HG03378 (cell line): ENCODE measurements at regions not wholly inside any gene's neighbourhood (a gene's known extent, or its start where the extent isn't known, plus 50 kb on each side); places are given as distances from the start of the nearest gene placed in this dataset.

Experiments
- ATAC-seq: cut with Tn5 transposase; IDR thresholded peaks from one replicate; pipeline ENCODE4 v1.9.1; 2021; ENCODE audit warnings: mild to moderate bottlenecking, moderate library complexity; ENCODE audit not compliant: unreplicated experiment

DNA sequence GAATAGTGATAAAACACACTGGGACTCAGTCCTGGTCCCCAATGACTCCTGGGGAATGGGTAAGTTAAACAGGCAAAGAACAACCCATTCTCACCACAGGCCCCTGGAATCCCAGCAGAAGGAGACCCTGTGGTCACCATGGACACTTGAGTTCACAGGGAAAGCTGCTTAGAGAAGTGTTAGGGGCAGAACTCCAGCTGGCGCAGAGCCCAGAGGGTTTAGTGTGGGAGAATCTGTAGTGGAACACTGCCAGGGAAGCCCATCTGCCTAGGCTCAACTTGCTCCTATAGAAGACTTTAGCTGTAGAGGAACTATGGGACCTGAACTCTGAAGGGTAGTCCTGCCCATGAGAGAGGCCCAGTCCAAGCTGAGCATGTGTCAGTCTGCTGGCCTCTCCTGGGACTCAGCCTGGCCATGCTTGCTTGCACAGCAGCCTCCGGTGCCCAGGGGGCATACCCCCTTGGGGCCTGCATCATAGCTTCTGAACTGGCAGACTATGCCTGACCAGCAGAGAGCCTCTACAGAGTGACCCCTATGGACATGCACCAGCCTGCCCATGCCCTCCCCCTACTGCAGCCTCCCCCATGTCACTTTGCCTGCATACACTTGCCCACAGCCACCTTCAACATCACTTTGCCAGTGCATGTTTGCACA lies 343.5 kb downstream of the IDS start:
- ATAC-seq, result no peak

DNA sequence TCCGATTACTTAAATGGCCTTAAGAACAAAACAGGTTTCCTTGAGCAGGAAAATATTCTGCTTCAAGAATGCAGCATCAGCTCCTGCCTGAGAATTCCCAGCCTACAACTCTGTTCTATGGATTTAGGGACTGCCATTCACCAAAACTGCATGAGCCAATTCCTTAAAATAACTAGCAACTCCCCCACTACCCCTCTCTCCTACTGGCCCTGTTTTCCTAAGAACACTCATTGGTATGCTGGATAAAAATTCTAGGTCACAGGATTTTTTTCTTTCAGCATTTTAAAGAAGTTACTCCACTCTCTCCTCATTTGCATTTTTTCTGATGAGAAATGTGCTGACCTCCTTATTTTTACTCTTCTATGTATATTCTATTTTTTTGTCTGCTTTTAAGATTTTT lies 347.1 kb downstream of the IDS start:
- no peak for ATAC-seq

DNA sequence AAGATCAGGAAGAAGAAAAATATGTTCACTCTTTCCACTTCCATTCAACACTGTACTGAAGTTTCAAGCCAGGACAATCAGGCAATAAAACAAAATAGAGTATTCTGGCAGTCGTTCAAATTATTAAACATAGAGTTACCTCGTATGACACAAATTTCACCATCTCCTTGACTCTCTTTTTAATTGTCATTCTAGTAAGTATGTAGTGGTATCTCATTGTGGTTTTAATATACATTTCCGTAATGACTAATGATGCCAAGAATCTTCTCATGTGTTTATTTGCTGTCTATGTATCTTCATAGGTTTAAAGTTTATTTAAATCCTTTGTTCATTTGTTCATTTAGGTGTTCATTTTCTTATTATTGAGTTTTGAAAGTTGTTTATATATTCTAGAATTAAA lies 352.2 kb downstream of the IDS start:
- ATAC-seq, result no peak

DNA sequence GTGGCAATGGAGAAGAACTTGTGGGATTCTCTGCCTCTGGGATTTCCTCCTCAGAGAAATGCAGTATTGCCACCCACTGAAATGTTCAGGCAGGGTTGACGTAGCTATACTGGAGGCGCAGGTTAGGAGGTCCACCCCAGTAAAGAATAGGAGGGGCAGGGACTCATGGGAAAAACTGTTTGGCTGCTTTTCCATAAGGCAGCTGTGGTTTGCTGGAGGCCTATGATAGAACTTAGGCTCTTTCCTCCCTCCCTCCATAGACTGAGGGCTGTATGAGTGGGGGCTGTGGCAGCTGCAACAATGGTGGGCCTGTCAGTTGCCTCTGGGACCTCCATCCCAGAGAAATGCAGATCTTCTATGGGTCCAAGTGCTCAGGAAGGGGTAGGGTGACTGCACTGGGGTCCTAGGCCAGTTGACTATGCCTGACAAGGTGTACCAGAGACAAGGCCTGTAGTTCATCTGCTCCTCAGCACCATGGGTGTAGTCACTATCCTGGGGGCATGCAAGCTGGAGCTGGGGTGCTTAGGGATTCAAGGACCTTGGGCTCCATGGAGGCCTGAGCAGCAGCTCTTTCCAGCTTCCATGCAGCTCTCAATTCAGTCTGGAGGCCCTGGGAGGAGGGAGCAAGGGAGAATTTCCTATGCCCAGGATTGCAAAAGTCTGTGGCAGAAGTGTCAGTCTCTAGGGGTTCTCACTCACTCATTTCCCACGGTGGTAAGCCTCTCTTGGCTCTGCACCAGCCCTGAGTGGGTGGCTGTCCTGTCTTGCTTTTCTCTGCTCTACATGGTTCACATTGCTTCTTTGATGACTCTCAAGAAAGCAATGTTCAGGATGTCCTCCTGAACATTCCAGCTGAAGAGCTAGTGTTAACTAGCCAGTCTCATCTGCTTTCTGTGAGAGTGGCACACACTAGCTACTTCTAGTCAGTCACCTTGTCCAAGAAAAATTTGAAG lies 353.0 kb downstream of the IDS start:
- ATAC-seq, result no peak

DNA sequence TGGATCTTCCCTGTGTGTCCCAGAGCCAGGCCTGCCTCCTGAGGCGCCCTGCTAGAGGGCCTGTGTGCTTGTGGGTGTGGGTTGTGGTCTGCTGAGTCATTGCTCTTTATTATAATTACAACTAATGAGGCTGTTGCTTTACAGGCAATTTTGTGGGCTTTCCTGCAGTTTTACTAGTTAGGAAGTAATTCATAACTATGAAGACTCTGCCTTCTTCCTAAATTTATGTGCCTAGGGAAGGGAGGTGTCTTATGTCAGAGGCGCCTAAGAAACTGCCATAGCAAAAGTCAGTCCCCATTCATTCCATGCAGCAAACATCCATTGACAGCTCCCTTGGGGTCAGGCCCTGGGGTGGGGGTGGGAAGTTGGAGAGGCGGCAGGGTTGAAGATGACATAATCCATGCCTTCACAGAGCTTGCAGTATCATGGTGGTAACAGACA lies 359.2 kb downstream of the IDS start:
- no peak for ATAC-seq

DNA sequence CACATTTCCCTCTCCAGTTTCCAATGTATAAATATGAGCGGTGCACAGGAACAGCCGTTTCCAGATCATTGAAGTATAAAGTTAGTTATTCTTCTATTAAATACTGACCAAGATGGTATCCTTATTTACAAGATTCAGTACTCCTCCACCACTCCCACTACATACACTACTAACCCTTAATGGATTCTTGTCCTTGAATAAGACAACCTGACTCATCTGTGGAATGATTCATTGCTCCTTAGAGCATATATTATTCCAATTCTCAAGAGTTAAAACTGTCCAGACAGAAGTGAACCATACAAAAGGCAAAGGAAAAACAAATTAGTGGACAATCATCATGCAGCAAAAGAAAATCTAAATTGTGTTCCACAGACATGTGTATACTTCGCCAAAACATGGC lies 373.3 kb downstream of the IDS start:
- ATAC-seq, result no peak

DNA sequence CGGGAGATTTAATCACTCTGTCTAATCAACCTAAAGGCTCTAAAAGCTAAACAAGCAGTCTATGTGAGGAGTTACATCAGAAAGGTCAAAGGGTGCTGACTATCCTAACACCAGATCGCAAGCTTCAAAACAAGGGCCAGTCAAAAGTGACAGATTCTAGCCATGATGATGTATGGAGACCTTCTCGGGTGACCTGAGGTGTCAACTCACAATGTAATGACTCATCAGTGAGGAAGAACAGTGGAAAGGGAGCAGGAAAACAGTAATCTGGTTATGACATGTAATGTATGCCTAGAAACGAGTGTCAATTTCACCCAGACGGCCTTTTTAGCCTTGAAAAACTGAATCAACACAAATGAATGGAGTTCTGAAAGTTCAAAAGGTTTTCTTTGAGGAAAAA lies 375.3 kb downstream of the IDS start:
- no peak for ATAC-seq

DNA sequence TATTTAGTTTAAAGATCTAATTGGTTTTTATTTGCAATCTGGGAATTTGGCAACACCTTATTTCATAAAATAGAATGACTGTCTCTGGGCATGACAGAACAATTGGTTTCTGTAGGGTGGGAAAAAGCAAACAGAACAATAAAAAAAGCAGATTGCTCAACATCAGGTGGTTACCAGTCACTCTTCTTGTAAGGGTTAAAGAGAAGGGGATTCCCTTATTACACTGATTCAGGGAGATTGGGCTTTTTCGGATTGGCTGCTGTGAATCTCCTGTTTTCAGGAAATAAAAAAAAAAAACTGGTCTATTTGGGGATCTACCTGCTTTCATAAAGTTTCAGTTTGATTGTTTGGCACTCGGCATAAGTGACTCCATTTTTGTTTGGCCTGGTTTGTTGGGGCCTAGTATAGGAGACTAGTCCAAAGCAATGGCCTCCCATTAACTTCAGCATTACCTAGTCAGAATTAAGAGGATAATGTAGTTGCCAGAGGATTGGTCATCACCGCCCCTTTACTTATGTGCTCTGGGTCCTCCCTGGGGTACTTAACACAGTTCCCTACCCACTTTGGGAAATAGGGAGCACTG lies 380.5 kb downstream of the IDS start:
- no peak for ATAC-seq

DNA sequence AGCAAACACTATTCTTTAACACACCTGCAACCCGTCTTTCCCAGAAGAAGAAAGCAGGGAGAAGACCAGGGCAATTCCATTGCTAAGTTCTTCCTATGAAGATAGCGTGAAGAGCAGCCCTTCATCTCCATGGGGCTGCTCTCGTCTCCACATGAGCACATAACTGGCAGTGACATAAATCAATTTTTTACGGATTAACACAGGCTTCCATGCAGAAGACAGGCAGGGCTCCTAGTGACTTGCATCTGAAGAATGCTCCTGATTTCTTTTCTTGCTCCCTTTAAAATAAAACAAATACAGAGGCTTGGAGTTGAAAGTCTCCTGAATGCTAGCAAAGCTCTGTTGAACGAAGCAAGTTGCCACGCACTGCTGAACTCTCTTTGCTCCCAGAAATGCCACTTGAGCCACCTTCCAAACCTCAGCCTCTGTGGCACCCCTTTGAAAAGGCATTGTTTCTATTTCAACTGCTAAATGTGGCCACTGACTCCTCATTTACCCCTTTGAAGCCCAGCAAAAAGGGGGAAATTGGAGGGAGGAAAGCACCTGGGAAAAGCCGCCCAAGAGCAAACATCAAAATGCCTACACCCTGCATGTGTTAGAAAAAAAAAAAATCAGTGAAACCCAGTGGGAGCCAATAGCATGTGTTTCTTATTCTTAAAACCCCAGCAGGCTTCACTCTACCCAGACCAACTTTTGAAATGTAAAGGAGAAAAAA lies 383.7 kb downstream of the IDS start:
- no peak for ATAC-seq

DNA sequence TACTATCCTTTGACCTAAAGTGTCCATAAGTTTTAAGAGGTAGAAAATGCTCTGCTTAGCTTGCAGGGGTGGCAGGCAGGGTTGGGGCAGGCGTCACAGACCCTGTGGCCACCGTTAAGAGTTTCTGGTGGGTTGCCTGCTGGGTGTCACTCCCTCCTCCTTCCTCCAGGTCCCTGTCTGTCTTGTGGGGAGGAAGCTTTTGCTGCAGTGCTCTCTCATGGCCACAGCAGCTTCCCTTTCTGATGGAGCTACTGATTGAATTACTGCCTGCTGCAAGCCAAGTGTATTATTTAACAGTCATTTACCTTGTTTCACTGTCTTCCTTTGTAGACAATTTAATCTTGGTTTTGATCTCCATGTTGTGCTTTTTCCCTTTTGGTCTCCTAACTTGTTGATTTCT lies 384.6 kb downstream of the IDS start:
- ATAC-seq, result no peak

DNA sequence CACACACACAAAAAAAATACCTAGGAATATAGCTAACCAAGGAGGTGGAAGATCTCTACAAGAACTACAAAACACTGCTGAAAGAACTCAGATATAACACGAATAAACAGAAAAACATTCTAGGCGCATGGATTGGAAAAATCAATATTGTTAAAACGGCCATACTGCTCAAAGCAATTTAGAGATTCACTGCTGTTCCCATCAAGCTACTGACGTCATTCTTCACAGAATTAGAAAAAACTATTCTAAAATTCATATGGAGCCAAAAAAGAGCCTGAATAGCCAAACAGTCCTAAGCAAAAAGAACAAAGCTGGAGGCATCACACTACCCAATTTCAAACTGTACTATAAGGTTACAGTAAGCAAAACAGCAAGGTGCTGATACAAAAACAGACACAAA lies 390.2 kb downstream of the IDS start:
- ATAC-seq, result no peak

DNA sequence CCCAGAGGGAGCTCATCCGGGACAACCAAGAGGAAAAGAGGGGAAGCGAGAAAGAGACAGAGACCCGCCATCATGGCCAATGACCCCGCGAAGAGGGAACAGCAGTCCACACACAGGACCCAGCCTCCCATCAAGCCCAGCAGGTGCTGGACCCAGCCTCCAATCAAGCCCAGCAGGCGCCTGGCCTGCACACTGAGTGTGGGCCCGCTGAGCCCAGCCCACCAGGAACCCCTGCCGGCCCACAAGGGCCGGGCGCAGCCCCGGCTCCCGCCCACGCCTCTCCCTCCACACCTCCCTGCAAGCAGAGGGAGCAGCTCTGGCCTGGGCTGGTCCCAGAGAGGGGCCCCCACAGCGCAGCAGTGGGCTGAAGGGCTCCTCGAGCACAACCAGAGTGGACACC lies 391.1 kb downstream of the IDS start:
- no peak for ATAC-seq

DNA sequence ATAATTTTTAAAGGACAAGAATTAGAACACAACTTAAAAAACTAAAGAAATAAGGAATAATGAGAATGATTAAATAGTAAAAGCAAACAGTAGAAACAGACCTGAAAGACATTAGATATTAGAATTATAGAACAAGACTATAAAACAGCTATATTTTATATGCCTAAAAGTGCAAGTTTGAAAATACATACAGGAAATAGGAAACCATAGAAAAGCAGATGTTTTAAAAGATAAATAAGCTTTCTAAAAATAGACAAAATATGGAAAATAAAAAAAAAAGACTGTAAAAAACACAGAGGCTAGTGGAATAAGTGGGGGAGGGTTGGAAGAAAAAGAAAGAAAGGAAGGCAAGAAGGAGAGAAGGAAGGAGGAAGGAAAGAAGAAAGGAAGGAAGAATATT lies 407.3 kb downstream of the IDS start:
- no peak for ATAC-seq

DNA sequence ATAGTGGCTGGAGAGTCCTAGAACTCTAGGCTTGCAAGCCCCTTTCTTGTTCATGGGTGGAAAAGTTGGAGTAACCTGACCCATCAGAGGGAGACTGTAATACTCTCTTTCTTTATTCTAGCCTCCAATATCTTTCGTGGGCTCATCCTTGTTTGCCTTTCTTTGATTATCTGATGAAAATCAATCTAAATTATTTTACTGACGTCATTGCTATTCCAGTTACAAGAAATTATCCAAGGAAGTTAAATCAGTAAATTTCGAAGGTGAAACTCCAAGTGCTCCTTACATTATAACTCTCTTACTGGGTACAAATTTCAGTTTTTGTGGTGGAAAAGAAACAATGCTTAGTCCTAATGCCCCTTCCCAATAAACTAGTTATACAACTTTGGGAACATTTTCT lies 412.9 kb downstream of the IDS start:
- no peak for ATAC-seq

DNA sequence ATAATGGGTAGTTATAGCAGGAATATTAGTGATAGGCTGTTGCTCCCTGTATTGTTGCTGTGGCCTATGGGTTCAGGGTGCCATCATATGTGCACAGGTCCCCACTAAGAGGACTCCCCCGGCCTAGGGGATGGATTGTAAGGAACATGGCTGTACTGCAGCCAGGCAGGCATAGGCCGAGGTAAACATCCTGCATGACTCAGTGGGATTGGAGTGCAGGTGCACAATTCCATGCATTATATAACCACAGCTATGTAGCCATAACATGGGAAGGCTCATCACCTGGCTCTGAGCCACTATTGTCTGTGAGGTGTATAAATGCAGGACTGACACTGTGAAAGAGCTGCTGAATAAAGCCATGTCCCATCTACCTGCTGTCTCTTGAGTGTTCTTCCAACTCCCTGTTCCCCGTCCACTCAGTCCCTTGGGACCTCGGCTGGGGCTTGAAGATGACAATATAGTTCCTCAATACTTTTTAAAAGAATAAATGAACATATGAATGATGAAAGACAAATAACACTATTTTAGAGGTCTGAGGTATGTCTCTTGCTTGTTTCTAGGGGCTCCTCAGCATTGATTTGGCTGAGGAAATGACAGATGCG lies 425.2 kb downstream of the IDS start:
- ATAC-seq, result no peak

DNA sequence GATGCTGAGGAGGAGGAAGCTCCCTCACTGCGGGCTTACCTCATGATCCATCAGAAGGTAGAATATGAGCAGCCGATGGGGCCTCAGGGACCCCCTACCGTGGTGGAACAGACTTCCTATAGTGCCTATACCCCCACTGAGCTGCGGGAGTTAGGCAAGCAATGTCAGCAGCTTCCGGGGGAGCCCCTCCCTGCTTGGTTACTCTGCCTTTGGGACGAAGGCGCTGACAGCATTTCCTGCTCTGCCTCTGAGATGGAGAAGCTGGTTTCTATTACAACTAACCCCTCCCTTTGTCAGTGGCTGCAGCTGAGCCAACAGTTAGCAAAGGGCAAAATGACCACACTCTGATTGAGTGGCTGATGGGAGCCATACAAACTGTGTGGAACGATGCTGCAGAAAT lies 430.7 kb downstream of the IDS start:
- ATAC-seq, result no peak

DNA sequence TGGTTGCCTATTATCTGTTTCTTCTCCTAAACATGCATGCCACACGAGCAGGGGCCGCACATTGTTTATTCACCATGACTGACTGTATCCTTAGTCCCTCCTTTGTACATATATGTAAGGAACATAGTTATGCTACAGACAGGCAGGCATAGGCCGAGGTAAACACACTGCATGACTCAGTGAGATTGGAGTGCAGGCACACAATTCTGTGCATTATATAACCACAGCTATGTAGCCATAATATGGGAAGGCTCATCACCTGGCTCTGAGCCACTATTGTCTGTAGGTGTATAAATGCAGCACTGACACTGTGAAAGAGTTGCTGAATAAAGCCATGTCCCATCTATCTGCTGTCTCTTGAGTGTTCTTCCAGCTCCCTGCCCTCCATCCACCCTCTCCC lies 431.6 kb downstream of the IDS start:
- ATAC-seq, result no peak

DNA sequence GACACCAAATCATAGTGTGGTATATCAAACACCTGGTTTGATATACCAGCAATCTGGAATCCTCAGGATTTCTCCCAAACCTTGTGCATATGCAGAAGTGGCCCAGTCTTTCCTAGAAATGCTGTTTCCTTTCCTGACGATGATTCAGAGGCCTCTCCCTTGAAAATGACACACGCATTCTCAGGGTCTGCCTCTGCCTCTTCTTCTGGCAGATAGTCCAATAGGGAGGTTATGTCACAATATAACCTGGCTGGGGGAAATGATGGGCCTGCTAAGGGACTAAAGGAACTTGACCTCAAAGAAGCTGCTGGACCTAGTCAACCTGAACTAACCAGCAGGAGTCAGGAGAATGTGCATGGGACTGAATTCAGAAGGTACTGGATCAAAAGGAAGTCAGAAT lies 435.2 kb downstream of the IDS start:
- ATAC-seq, result no peak

DNA sequence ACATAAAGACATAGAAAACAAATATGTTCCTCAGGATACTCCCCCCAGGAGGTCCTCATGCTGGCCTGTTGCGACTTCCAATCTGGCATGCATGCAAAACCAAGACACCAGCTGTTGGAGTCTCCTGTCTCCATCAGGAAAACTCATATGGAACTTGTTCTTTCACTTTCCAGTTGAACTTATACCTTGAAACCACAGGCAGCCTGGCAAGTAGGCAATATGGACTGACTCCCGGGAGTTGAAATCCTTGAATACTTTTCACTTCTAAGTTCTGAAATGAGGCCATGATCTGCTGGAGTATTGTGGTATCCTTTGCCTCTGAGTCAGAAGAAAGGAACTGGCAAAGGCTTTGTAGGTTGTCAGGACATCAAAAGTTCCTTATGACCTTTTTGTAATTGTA lies 444.2 kb downstream of the IDS start:
- no peak for ATAC-seq
